Vagina (tissue), 2 donors: ENCODE measurements at regions not wholly inside any gene's neighbourhood (a gene's known extent, or its start where the extent isn't known, plus 50 kb on each side); places are given as distances from the start of the nearest gene placed in this dataset.

Experiments
- CTCF ChIP-seq, 3 experiments: fragments of 450-650 bp in 2 of 3; fragments of 200-600 bp in 1 of 3; sonication (generic) in 1 of 3; IDR thresholded peaks; one replicate each; pipeline ENCODE4 v1.5.1; 2017 to 2019; ENCODE audit warnings: antibody characterized with exemption in 3 of 3, mild to moderate bottlenecking in 2 of 3, moderate library complexity in 2 of 3
- POLR2A ChIP-seq, 2 donors: fragments of 450-650 bp; IDR thresholded peaks; one replicate each; pipeline ENCODE4 v1.6.1; 2017; ENCODE audit warnings: antibody characterized with exemption in 2 of 2, mild to moderate bottlenecking in 2 of 2, moderate library complexity in 2 of 2
- POLR2AphosphoS5 ChIP-seq, 2 donors: sonication (generic); formaldehyde crosslinking; IDR thresholded peaks; one replicate each; pipeline ENCODE4 v1.9.0; 2017; ENCODE audit warnings: antibody characterized with exemption in 2 of 2, mild to moderate bottlenecking in 2 of 2, low read depth in 1 of 2; ENCODE audit not compliant: insufficient read depth in 1 of 2

GRCh38 chr3:106004137-106004681 lies 135.4 kb upstream of the CBLB start:
- TF ChIP-seq CTCF (IDR thresholded peaks at IDR 0.05), result no peak
- TF ChIP-seq POLR2AphosphoS5 (IDR thresholded peaks at IDR 0.05; ENCODE audit: insufficient read depth in 1 of 2, low read depth in 1 of 2), result no peak
- TF ChIP-seq POLR2A (IDR thresholded peaks at IDR 0.05), result no peak
